ENCODE measurements at regions not wholly inside any gene's neighbourhood (a gene's known extent, or its start where the extent isn't known, plus 50 kb on each side); places are given as distances from the start of the nearest gene placed in this dataset.

DNA sequence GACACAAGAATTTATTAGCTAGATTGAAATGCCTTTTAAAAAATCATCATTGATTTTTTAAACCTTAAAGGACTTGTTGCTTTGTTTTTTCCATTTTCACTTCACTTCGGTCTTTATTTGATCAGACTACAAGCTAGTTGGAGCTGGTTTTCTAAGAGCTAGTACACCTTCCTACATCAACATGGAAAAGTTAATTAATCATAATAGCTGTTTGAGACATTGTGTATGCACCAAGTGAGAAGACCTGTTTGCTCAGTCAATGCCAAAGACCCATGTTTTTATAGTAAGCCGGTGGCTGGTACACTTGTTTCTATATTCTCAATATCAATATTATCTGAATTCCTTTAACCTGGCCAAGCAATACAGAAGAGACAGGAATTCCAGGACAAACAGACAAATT, 310.2 kb upstream of the SGK1 start:
- POLR2A ChIA-PET = interaction anchor here (0.6 kb wide), 1 partner anchor 222 kb away, joined by 3 read pairs; no protein-coding TSS in a partner anchor
- CTCF ChIA-PET = interaction anchor here (0.9 to 2.6 kb wide), 4 partner anchors 13 to 504 kb away, joined by 3 to 17 read pairs (median 4); no protein-coding TSS in a partner anchor
- TF ChIP-seq, protein P1, sequence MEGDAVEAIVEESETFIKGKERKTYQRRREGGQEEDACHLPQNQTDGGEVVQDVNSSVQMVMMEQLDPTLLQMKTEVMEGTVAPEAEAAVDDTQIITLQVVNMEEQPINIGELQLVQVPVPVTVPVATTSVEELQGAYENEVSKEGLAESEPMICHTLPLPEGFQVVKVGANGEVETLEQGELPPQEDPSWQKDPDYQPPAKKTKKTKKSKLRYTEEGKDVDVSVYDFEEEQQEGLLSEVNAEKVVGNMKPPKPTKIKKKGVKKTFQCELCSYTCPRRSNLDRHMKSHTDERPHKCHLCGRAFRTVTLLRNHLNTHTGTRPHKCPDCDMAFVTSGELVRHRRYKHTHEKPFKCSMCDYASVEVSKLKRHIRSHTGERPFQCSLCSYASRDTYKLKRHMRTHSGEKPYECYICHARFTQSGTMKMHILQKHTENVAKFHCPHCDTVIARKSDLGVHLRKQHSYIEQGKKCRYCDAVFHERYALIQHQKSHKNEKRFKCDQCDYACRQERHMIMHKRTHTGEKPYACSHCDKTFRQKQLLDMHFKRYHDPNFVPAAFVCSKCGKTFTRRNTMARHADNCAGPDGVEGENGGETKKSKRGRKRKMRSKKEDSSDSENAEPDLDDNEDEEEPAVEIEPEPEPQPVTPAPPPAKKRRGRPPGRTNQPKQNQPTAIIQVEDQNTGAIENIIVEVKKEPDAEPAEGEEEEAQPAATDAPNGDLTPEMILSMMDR (IDR thresholded peaks at IDR 0.05; ENCODE audit: control extremely low read depth, extremely low read depth, low read depth, missing control alignments) = no peak
- no peak for DNase-seq (ENCODE audit: extremely low spot score)

DNA sequence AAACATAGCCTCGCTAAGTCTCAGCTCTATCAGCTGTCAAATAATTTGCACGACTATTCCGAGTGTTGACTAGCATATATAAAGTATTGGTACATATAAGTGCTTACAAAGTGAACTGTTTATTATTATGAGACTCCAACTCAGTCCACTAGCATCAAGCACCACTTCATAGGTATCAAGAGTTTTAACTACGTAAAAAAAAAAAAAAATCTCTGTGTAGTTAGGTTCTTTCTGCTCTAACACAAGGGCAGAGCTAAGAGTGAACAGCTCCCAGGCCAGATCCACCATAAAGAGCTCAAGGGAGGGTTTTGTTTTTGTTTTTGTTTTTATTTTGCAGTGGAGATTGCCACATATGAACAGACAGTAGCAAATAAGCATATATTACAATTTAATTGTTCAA, 309.8 kb upstream of the SGK1 start:
- ChIA-PET CTCF (interaction anchor here (0.9 to 2.6 kb wide), 4 partner anchors 13 to 504 kb away, joined by 3 to 17 read pairs (median 4); no protein-coding TSS in a partner anchor), POLR2A (interaction anchor here (0.6 kb wide), 1 partner anchor 221 kb away, joined by 3 read pairs; no protein-coding TSS in a partner anchor)
- no peak for DNase-seq (ENCODE audit: extremely low spot score)
- TF ChIP-seq, protein P1 (IDR thresholded peaks at IDR 0.05; ENCODE audit: control extremely low read depth, extremely low read depth, low read depth, missing control alignments) = no peak

DNA sequence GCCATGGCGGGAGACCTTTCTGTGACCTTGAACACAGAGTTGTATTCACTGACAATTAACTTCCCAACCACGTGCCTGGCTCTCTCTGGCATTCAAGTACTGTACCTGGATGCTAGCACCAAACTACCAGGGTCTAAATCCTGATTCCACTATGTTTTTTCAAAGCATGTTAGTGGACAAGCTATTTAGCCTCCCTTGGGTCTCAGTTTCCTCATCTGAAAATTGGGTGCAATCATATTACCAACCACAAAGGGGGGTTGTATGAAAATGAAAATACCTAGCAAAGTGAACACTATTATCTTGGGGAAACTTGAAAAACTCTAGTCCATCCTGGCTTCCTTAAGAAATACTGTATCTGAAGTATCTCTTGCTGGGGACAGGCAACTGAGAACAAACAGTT, 308.7 kb upstream of the SGK1 start:
- DNase-seq (ENCODE audit: extremely low spot score) = no peak
- TF ChIP-seq, protein P1 (IDR thresholded peaks at IDR 0.05; ENCODE audit: control extremely low read depth, extremely low read depth, low read depth, missing control alignments) = no peak
- ChIA-PET CTCF (interaction anchor here (1.3 kb wide), 1 partner anchor 449 kb away, joined by 3 read pairs; no protein-coding TSS in a partner anchor), POLR2A (no interaction called here)

DNA sequence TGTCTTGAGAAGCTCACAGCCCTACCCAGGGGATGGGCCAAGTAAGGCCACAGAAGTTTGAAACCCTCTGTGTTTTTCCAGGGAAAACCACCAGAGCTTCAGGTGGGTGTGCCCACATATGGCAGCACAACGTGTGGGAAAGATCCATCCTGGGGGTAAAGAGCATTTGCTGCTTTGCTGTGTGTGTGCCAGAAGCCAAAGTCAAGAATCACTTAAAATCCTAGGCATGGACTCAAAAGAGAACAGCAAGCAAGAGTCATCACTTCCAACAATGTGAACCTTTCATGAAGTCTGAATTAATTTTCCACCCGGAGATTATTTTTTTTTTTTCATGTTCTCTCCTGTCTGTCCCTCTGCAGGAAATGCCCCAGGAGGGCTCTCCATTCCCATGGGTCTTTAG, 308.2 kb upstream of the SGK1 start:
- no peak for DNase-seq (ENCODE audit: extremely low spot score)
- ChIA-PET POLR2A (no interaction called here), CTCF (interaction anchor here (1.3 kb wide), 1 partner anchor 448 kb away, joined by 3 read pairs; no protein-coding TSS in a partner anchor)
- TF ChIP-seq, protein P1 (IDR thresholded peaks at IDR 0.05; ENCODE audit: control extremely low read depth, extremely low read depth, low read depth, missing control alignments) = no peak

DNA sequence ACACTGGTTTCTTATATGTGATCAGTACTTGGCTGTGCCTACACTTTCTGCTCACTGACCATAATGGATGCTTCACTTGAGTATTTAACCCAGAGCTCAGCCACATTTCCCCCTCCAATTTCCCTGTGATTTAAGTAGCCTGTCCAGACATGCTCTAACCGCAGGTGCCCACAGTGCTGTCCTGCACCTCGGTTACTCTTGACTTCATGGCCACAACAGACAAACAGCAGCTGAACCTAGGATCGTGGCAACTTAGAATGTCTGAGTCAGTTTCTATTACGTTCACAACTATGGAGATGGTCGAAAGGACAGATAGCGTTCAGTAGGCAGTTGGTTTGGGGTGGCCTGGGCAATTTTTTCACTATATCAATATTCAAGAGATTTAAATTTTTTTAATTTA, 306.9 kb upstream of the SGK1 start:
- ChIA-PET POLR2A (no interaction called here), CTCF (interaction anchor here (1.5 to 7.5 kb wide), 4 partner anchors 11 to 468 kb away, joined by 3 to 39 read pairs (median 13); no protein-coding TSS in a partner anchor)
- no peak for DNase-seq (ENCODE audit: extremely low spot score)
- TF ChIP-seq, protein P1 (IDR thresholded peaks at IDR 0.05; ENCODE audit: control extremely low read depth, extremely low read depth, low read depth, missing control alignments) = no peak

DNA sequence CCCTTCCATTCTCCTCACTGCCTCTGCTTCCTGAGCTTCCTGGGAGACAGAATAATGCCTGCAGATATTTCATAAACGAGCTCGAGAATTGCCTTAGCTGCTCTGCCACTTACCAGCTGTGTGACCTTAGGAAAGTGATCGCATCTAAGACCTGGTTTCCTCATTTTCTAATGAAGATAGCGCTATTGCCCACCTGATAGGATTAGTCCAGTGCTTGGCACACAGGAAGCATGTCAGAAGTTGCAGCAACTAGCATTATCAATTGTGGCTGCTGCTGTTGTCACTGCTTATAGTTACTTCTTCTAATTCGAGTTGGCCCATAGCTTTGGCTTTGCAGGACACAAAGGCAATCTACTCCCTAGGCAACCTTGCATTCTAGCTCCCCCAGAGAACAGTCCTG, 305.5 kb upstream of the SGK1 start:
- ChIA-PET POLR2A (interaction anchor here (0.6 kb wide), 1 partner anchor 339 kb away, joined by 9 read pairs; no protein-coding TSS in a partner anchor), CTCF (interaction anchor here (1.1 to 7.5 kb wide), 5 partner anchors 12 to 467 kb away, joined by 3 to 39 read pairs (median 4); no protein-coding TSS in a partner anchor)
- TF ChIP-seq, protein P1 (IDR thresholded peaks at IDR 0.05; ENCODE audit: control extremely low read depth, extremely low read depth, low read depth, missing control alignments) = no peak
- DNase-seq (ENCODE audit: extremely low spot score) = no peak
